Loucy (cell line): ENCODE measurements at regions not wholly inside any gene's neighbourhood (a gene's known extent, or its start where the extent isn't known, plus 50 kb on each side); places are given as distances from the start of the nearest gene placed in this dataset.

Experiments
- H2AFZ ChIP-seq: fragments of 200-600 bp; sonication (generic); 2 replicates; pipeline ENCODE4 v1.6.0; 2016; ENCODE audit warnings: antibody characterized with exemption, mild to moderate bottlenecking, low read length, moderate library complexity
- H3F3A ChIP-seq: fragments of 200-600 bp; 2 replicates; pipeline ENCODE4 v1.6.0; 2016; ENCODE audit warnings: antibody characterized with exemption, low read depth, mild to moderate bottlenecking
- H3K27me3 ChIP-seq: fragments of 200-600 bp; sonication (generic); 2 replicates; pipeline ENCODE4 v1.6.1; 2014; ENCODE audit warnings: low read length, mild to moderate bottlenecking; ENCODE audit not compliant: insufficient read depth, poor library complexity, severe bottlenecking
- H3K36me3 ChIP-seq: fragments of 200-600 bp; sonication (generic); 2 replicates; pipeline ENCODE4 v1.6.1; 2016; ENCODE audit warnings: low read length; ENCODE audit not compliant: insufficient read depth
- H3K4me1 ChIP-seq: fragments of 200-600 bp; sonication (generic); 2 replicates; pipeline ENCODE4 v1.5.1; 2014; ENCODE audit warnings: low read length, mild to moderate bottlenecking; ENCODE audit not compliant: insufficient read depth, poor library complexity, severe bottlenecking
- H3K4me2 ChIP-seq: fragments of 200-600 bp; sonication (generic); 2 replicates; pipeline ENCODE4 v1.6.0; 2014; ENCODE audit warnings: antibody characterized with exemption, low read length, low read depth, mild to moderate bottlenecking; ENCODE audit not compliant: poor library complexity, severe bottlenecking
- H3K4me3 ChIP-seq: fragments of 200-600 bp; sonication (generic); 2 replicates; pipeline ENCODE4 v1.5.1; 2014; ENCODE audit warnings: low read length, mild to moderate bottlenecking, mixed read lengths; ENCODE audit not compliant: poor library complexity, severe bottlenecking
- H3K79me2 ChIP-seq: fragments of 200-600 bp; sonication (generic); 2 replicates; pipeline ENCODE4 v1.6.1; 2014; ENCODE audit warnings: low read length; ENCODE audit not compliant: insufficient read depth
- H3K9ac ChIP-seq: fragments of 200-600 bp; sonication (generic); 2 replicates; pipeline ENCODE4 v1.6.0; 2014; ENCODE audit warnings: mild to moderate bottlenecking, low read depth, low read length, moderate library complexity; ENCODE audit not compliant: poor library complexity, severe bottlenecking
- H3K9me2 ChIP-seq: fragments of 200-600 bp; sonication (generic); replicated peaks from 2 replicates; pipeline ENCODE4 v1.6.1; 2016; ENCODE audit warnings: low read depth, low read length, mixed read lengths
- H3K9me3 ChIP-seq: fragments of 200-600 bp; sonication (generic); 2 replicates; pipeline ENCODE4 v1.6.1; 2014; ENCODE audit warnings: mild to moderate bottlenecking, antibody characterized with exemption, low read length, low read depth; ENCODE audit not compliant: insufficient read depth
- H4K20me1 ChIP-seq: fragments of 200-600 bp; sonication (generic); 2 replicates; pipeline ENCODE4 v1.6.0; 2014; ENCODE audit warnings: antibody characterized with exemption, low read length, mild to moderate bottlenecking; ENCODE audit not compliant: insufficient read depth, poor library complexity, severe bottlenecking
- EZH2phosphoT487 ChIP-seq: fragments of 200-600 bp; IDR thresholded peaks from 2 replicates; pipeline ENCODE4 v1.6.1; 2018; ENCODE audit warnings: antibody characterized with exemption, mild to moderate bottlenecking, moderate library complexity, borderline replicate concordance
- TF ChIP-seq, protein P1 (sequence below): fragments of 200-600 bp; sonication (generic); conservative IDR thresholded peaks from 2 replicates; pipeline ENCODE4 v1.5.1; 2014; ENCODE audit warnings: mild to moderate bottlenecking, antibody characterized with exemption, low read length

DNA sequence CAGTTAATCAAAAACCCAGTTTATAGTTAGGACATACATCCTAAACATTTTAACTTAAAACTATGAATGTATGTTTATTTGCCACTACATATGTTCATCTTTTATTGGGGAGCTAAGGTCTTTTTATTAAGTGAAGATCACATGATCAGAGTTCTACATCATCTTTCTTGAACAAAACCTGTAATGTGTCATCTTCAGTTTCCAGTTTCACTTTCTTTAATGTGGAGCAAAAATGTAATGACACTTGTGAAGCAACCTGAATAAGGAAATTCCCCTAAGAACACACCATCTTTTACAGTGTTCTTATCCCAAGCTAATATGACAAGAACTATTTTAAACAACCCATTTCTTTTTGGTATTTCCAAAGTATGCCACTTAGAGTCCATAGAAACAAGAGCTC, 166.7 kb upstream of the BET1 start:
- H2AFZ ChIP-seq: no peak overlapping the region

DNA sequence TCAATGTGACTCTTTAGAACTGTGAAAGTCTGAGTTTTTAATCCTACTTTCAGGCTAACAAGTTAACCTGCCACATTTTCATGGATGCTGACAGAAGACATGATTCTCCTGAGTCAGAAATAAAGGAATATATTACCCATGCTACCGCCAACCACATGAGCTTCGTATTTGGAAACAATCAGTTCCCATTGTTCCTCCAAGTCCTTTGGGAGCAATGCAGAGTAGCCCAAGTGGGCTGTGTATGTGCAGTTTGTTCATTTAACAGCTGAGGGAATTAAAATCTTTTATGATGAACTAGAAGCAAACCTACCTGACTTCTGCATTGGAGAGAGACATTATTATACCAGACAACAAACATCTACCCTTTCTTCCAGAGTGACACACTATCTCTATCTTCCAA, 169.3 kb upstream of the BET1 start:
- Histone ChIP-seq H3K9ac (no peak overlapping the region), H3K4me2 (no peak overlapping the region)
- TF ChIP-seq EZH2phosphoT487: no peak
- TF ChIP-seq, protein P1, sequence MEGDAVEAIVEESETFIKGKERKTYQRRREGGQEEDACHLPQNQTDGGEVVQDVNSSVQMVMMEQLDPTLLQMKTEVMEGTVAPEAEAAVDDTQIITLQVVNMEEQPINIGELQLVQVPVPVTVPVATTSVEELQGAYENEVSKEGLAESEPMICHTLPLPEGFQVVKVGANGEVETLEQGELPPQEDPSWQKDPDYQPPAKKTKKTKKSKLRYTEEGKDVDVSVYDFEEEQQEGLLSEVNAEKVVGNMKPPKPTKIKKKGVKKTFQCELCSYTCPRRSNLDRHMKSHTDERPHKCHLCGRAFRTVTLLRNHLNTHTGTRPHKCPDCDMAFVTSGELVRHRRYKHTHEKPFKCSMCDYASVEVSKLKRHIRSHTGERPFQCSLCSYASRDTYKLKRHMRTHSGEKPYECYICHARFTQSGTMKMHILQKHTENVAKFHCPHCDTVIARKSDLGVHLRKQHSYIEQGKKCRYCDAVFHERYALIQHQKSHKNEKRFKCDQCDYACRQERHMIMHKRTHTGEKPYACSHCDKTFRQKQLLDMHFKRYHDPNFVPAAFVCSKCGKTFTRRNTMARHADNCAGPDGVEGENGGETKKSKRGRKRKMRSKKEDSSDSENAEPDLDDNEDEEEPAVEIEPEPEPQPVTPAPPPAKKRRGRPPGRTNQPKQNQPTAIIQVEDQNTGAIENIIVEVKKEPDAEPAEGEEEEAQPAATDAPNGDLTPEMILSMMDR: no peak

More for the DNA sequence above, 166.7 kb upstream of the BET1 start:
- Histone ChIP-seq H3K4me2 (no peak overlapping the region), H3K79me2 (no peaks in the 10 kb centered on the region), H3K9ac (no peak overlapping the region), H4K20me1 (no peaks in the 10 kb centered on the region), H3K9me3 (no peaks in the 10 kb centered on the region), H3K4me3 (no peak overlapping the region), H3K4me1 (no peaks in the 10 kb centered on the region), H3K36me3 (no peaks in the 10 kb centered on the region), H3F3A (no peaks in the 10 kb centered on the region), H3K27me3 (no peaks in the 10 kb centered on the region), H3K9me2 (no peaks in the 10 kb centered on the region)
- TF ChIP-seq, protein P1: no peak
- TF ChIP-seq EZH2phosphoT487: no peak

DNA sequence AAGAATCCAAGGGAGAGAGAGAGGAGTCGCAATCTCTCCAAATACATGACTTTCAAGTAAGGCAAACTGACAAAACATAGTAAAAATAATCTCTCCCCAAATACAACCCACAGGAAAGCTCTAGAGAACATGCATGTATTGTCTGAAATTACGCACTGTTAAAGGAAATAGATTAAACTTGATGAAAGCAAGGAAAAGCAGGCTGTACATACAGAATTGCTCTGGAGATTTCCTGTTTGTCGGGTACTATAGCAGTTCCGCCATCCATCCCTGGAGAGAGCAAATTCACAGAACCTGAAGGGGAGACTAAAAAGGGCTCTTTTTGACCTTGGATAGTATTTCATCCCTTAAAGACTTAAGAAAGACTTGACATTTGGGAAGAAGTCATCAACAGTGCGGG, 170.2 kb upstream of the BET1 start:
- TF ChIP-seq, protein P1: no peak
- no peak for TF ChIP-seq EZH2phosphoT487
- no peaks in the 10 kb centered on the region for H3K9me3 ChIP-seq
- H3K79me2 ChIP-seq: no peaks in the 10 kb centered on the region
- H3K4me3 ChIP-seq: no peak overlapping the region
- H4K20me1 ChIP-seq: no peaks in the 10 kb centered on the region
- H3K4me2 ChIP-seq: no peak overlapping the region
- no peaks in the 10 kb centered on the region for H3K27me3 ChIP-seq
- H3K4me1 ChIP-seq: peaks cover 19% of the 10 kb centered on the region
- no peaks in the 10 kb centered on the region for H3K9me2 ChIP-seq
- H3K9ac ChIP-seq: no peak overlapping the region
- H3F3A ChIP-seq: no peaks in the 10 kb centered on the region
- no peak overlapping the region for H2AFZ ChIP-seq
- H3K36me3 ChIP-seq: no peaks in the 10 kb centered on the region

More for the DNA sequence above, 169.3 kb upstream of the BET1 start:
- no peaks in the 10 kb centered on the region for H3K9me2 ChIP-seq
- no peaks in the 10 kb centered on the region for H3K27me3 ChIP-seq
- no peaks in the 10 kb centered on the region for H3K79me2 ChIP-seq
- no peaks in the 10 kb centered on the region for H3K9me3 ChIP-seq
- no peak overlapping the region for H2AFZ ChIP-seq
- no peaks in the 10 kb centered on the region for H4K20me1 ChIP-seq
- no peaks in the 10 kb centered on the region for H3K36me3 ChIP-seq
- peaks cover 17% of the 10 kb centered on the region for H3K4me1 ChIP-seq
- H3K4me3 ChIP-seq: no peak overlapping the region
- no peaks in the 10 kb centered on the region for H3F3A ChIP-seq
